A549 (cell line): ENCODE measurements at regions not wholly inside any gene's neighbourhood (a gene's known extent, or its start where the extent isn't known, plus 50 kb on each side); places are given as distances from the start of the nearest gene placed in this dataset.
A peak's percentile ranks its signal among the peaks of the same experiment; 100 is the strongest.

ENCODE experiments used
- ATAC-seq, 2 experiments: fragments of 200-7000 bp in 1 of 2; fragments of >200 bp in 1 of 2; cut with Nextera tagmentation in 1 of 2; cut with Tn5 transposase in 1 of 2; 3 replicates each; pipeline versions ENCODE4 v1.8.0 to v1.9.1; 2018 to 2020; ENCODE audit warnings: mild to moderate bottlenecking in 1 of 2, moderate library complexity in 1 of 2
- CTCF ChIA-PET: fragments of 300-600 bp; sonication (Branson Sonifier 250); formaldehyde crosslinking; extraction: SDS; loops from one replicate; lab custom pipeline; 2021; ENCODE audit warnings: antibody characterized with exemption, inconsistent platforms; lab: Yijun Ruan, JAX
- POLR2A ChIA-PET: fragments of 350-600 bp; formaldehyde crosslinking; extraction: SDS; loops from one replicate; lab custom pipeline; 2021; ENCODE audit warnings: antibody characterized with exemption, inconsistent platforms; lab: Yijun Ruan, JAX
- DNase-seq, 2 experiments: peaks; one replicate each; pipeline versions ENCODE4 v3.0.0 to v3.0.0-alpha.2; 2011 to 2016; ENCODE audit warnings: low read depth in 1 of 2, low spot score in 1 of 2
- FAIRE-seq: peaks from 2 replicates; lab custom pipeline; 2011; peaks lifted over from hg19 to GRCh38; lab: Jason Lieb, UNC
- H3K27ac ChIP-seq, 2 experiments: fragments of >200 bp; sonication (Bioruptor Twin); formaldehyde crosslinking; 3 replicates each; pipeline ENCODE4 v1.5.1; 2016 to 2017
- H3K4me1 ChIP-seq: fragments of >200 bp; sonication (Bioruptor Twin); formaldehyde crosslinking; 3 replicates; pipeline ENCODE4 v1.6.1; 2016
- H3K4me2 ChIP-seq: fragments of >200 bp; sonication (Bioruptor Twin); formaldehyde crosslinking; 3 replicates; pipeline ENCODE4 v1.6.1; 2016
- H3K4me3 ChIP-seq: fragments of >200 bp; sonication (Bioruptor Twin); formaldehyde crosslinking; 3 replicates; pipeline ENCODE4 v1.5.1; 2016
- H3K9me3 ChIP-seq: fragments of >200 bp; sonication (Bioruptor Twin); formaldehyde crosslinking; 3 replicates; pipeline ENCODE4 v1.6.1; 2016
- CBX8 ChIP-seq: fragments of 200-600 bp; sonication (generic); IDR thresholded peaks from 2 replicates; pipeline ENCODE4 v1.6.1; 2016
- EHF ChIP-seq: fragments of 250-450 bp; sonication (Bioruptor Pico); IDR thresholded peaks from 2 replicates; pipeline ENCODE4 v1.5.0; 2020; ENCODE audit warnings: mild to moderate bottlenecking
- ELK1 ChIP-seq: fragments of 150-350 bp; IDR thresholded peaks from 2 replicates; pipeline ENCODE4 v1.6.1; 2014; ENCODE audit warnings: low read depth, mild to moderate bottlenecking, low read length
- EP300 ChIP-seq, 2 experiments: fragments of >200 bp; sonication (Bioruptor Twin); formaldehyde crosslinking; IDR thresholded peaks; 2 replicates in 1 of 2; 3 replicates in 1 of 2; pipeline ENCODE4 v1.6.1; 2016 to 2017
- ESRRA ChIP-seq: fragments of 150-350 bp; IDR thresholded peaks from 2 replicates; pipeline ENCODE4 v1.6.1; 2014; ENCODE audit warnings: mild to moderate bottlenecking, low read length, borderline replicate concordance
- FOSB ChIP-seq: fragments of 250-450 bp; sonication (Bioruptor Pico); IDR thresholded peaks from 2 replicates; pipeline ENCODE4 v1.5.0; 2020; ENCODE audit warnings: mild to moderate bottlenecking, moderate library complexity
- HDAC2 ChIP-seq: fragments of 200-600 bp; sonication (generic); IDR thresholded peaks from 2 replicates; pipeline ENCODE4 v1.6.1; 2016
- MAFK ChIP-seq: fragments of 450-650 bp; IDR thresholded peaks from 2 replicates; pipeline ENCODE4 v1.6.1; 2014; ENCODE audit not compliant: partially characterized antibody
- MAX ChIP-seq: IDR thresholded peaks from 2 replicates; pipeline ENCODE4 v1.6.1; 2012
- NPAS2 ChIP-seq: fragments of 250-450 bp; sonication (Bioruptor Pico); IDR thresholded peaks from 2 replicates; pipeline ENCODE4 v1.8.0; 2022; ENCODE audit warnings: mild to moderate bottlenecking, moderate library complexity, borderline replicate concordance
- RARB ChIP-seq: fragments of 250-450 bp; sonication (Bioruptor Pico); IDR thresholded peaks from 2 replicates; pipeline ENCODE4 v1.8.0; 2021; ENCODE audit warnings: mild to moderate bottlenecking, moderate library complexity
- REST ChIP-seq: fragments of 200-600 bp; sonication (generic); IDR thresholded peaks from 2 replicates; pipeline ENCODE4 v1.6.1; 2016; ENCODE audit warnings: antibody characterized with exemption, mild to moderate bottlenecking, moderate library complexity
- RFX5 ChIP-seq: fragments of 450-650 bp; IDR thresholded peaks from 2 replicates; pipeline ENCODE4 v1.7.1; 2014; ENCODE audit warnings: antibody characterized with exemption, mild to moderate bottlenecking, moderate library complexity
- TFCP2L1 ChIP-seq: fragments of 250-450 bp; sonication (Bioruptor Pico); IDR thresholded peaks from 2 replicates; pipeline ENCODE4 v1.5.0; 2021; ENCODE audit warnings: mild to moderate bottlenecking
- ZC3H11A ChIP-seq: fragments of 450-650 bp; IDR thresholded peaks from 2 replicates; pipeline ENCODE4 v1.6.1; 2014; ENCODE audit warnings: antibody characterized with exemption, mild to moderate bottlenecking
- ZSCAN20 ChIP-seq: fragments of 250-450 bp; sonication (Bioruptor Pico); IDR thresholded peaks from 2 replicates; pipeline ENCODE4 v1.8.0; 2022; ENCODE audit warnings: mild to moderate bottlenecking, moderate library complexity
- WGBS: methylation state at CpG from one replicate; pipeline ENCODE4 v1.1.6; 2017; ENCODE audit errors: missing lambda C conversion rate; 5-methylcytosine and 5-hydroxymethylcytosine counted together

DNA sequence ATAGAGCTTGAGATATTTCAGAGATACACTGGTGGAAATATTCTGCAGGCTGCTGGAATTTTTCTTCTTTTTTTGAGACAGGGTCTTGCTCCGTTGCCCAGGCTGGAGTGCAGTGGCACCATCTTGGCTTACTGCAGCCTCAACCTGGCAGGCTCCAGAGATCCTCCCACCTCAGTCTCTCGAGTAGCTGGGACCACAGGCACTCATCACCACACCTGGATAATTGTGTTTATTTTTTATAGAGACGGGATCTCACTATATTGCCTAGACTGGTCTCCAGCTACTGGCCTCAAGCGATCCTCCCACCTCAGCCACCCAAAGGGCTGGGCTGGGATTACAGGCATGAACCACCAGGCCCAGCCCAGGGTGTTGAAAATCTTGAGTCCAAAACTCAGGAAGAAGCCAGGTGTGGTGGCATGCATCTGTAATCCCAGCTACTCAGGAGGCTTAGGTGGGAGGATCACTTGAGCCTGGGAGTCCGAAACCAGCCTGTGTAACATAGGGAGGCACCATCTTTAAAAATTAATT lies 55.7 kb upstream of the FOXK1 start:
- no peak for DNase-seq
- Histone ChIP-seq H3K9me3 (peaks cover 9% of the 10 kb centered on the region; the same call in 1 of the 3 replicates), H3K27ac (peak overlapping the region in 1 of 2 experiments; percentile 5; a peak in 1 of 6 replicates), H3K4me1 (peaks cover 8% of the 10 kb centered on the region), H3K4me2 (no peak overlapping the region), H3K4me3 (no peak overlapping the region)
- ChIA-PET CTCF (interaction anchor here (1.0 to 1.6 kb wide), 2 partner anchors 19 to 1761 kb away, joined by 3 to 4 read pairs; no protein-coding TSS in a partner anchor), POLR2A (no interaction called here)
- 71% methylated on average over 5 of the region's 5 CpGs for WGBS
- TF ChIP-seq CBX8 (no peak), EP300 (IDR thresholded peaks at IDR 0.05) (no peak), RFX5 (no peak), ESRRA (no peak), EHF (no peak), FOSB (CRISPR knock-in tag) (no peak), MAFK (no peak), ELK1 (no peak), ZC3H11A (no peak)
- peak in 1 of 2 experiments; percentile 50; a peak in 2 of 6 replicates for ATAC-seq
- FAIRE-seq = no peak

GRCh38 chr7:4629287-4629895 lies 52.7 kb upstream of the FOXK1 start:
- FAIRE-seq (no peak), DNase-seq (no peak), ATAC-seq (no peak)
- Histone ChIP-seq H3K4me2 (no peak overlapping the region), H3K4me3 (no peak overlapping the region), H3K27ac (peak overlapping the region in 1 of 2 experiments; percentile 56; a peak in 2 of 6 replicates), H3K4me1 (peaks cover 27% of the 10 kb centered on the region), H3K9me3 (no peaks in the 10 kb centered on the region)
- TF ChIP-seq MAFK (no peak), ZC3H11A (no peak), FOSB (CRISPR knock-in tag) (no peak), MAX (no peak), NPAS2 (CRISPR knock-in tag) (no peak), ZSCAN20 (CRISPR knock-in tag) (no peak), RFX5 (no peak), RARB (no peak), TFCP2L1 (CRISPR knock-in tag) (no peak), REST (no peak), HDAC2 (no peak)
- ChIA-PET POLR2A (no interaction called here), CTCF (interaction anchor here (0.6 to 4.6 kb wide), 3 partner anchors 12 to 1764 kb away, joined by 3 to 26 read pairs (median 3); no protein-coding TSS in a partner anchor)
- 75% methylated on average over 8 of the region's 8 CpGs for WGBS
